Psoas muscle (tissue), 7 donors: ENCODE measurements at regions not wholly inside any gene's neighbourhood (a gene's known extent, or its start where the extent isn't known, plus 50 kb on each side); places are given as distances from the start of the nearest gene placed in this dataset.

Experiments used
- ATAC-seq, 4 donors: fragments of 200-7000 bp; cut with Tn5 transposase; one replicate each; pipeline ENCODE4 v1.9.1; 2020; ENCODE audit warnings: moderate library complexity in 3 of 4, mild to moderate bottlenecking in 2 of 4
- DNase-seq, 2 donors: peaks; one replicate each; pipeline ENCODE4 v3.0.0-alpha.2; 2020
- H3K27ac ChIP-seq: fragments of 200-600 bp; one replicate; pipeline ENCODE4 v1.8.0; 2022
- H3K27me3 ChIP-seq, 3 donors: fragments of 200-600 bp in 1 of 3; one replicate each; pipeline versions ENCODE4 v1.6.1 to v1.8.0; 2013 to 2022; ENCODE audit warnings: low read length in 2 of 3, mild to moderate bottlenecking in 2 of 3, moderate library complexity in 1 of 3; ENCODE audit not compliant: insufficient read depth in 3 of 3
- H3K36me3 ChIP-seq, 2 donors: fragments of 200-600 bp in 1 of 2; one replicate each; pipeline versions ENCODE4 v1.6.1 to v1.8.0; 2013 to 2022; ENCODE audit warnings: low read depth in 1 of 2, mild to moderate bottlenecking in 1 of 2, moderate library complexity in 1 of 2; ENCODE audit not compliant: insufficient read depth in 1 of 2
- H3K4me1 ChIP-seq: fragments of 200-600 bp; one replicate; pipeline ENCODE4 v1.8.0; 2022
- H3K4me3 ChIP-seq: fragments of 200-600 bp; one replicate; pipeline ENCODE4 v1.8.0; 2022; ENCODE audit warnings: mild to moderate bottlenecking
- H3K9me3 ChIP-seq: fragments of 200-600 bp; one replicate; pipeline ENCODE4 v1.8.0; 2022
- whole genome bisulfite sequencing, 3 donors: extraction: QIAGEN DNeasy Blood & Tissue Kit; methylation state at CpG; one replicate each; pipeline versions ENCODE4 v1.1.6 to v1.1.7; 2013; 5-methylcytosine and 5-hydroxymethylcytosine counted together
- intact Hi-C, 2 donors: fragments of 100-400 bp; cut with DNase I; formaldehyde crosslinking; loops; one replicate each; pipeline versions ENCODE4 v1.11.0 to v1.14.2; 2022
- TF ChIP-seq, protein P1 (sequence below): fragments of 200-600 bp; IDR thresholded peaks from one replicate; pipeline ENCODE4 v1.8.0; 2022; ENCODE audit warnings: antibody characterized with exemption
- donor health status: healthy with polysubstance abuse.
- donor health status: DM: no; HTN: no; CAD: no; lungs with moderate emphysema.
- donor health status: Bipolar disorder and iron deficiency.
- donor health status: healthy.
- donor health status: DM: yes; HTN: yes; CAD: no.
- donor health status: DM: no; HTN: no; CAD: no.
- donor health status: DM: yes; HTN: yes; CAD: no.

DNA sequence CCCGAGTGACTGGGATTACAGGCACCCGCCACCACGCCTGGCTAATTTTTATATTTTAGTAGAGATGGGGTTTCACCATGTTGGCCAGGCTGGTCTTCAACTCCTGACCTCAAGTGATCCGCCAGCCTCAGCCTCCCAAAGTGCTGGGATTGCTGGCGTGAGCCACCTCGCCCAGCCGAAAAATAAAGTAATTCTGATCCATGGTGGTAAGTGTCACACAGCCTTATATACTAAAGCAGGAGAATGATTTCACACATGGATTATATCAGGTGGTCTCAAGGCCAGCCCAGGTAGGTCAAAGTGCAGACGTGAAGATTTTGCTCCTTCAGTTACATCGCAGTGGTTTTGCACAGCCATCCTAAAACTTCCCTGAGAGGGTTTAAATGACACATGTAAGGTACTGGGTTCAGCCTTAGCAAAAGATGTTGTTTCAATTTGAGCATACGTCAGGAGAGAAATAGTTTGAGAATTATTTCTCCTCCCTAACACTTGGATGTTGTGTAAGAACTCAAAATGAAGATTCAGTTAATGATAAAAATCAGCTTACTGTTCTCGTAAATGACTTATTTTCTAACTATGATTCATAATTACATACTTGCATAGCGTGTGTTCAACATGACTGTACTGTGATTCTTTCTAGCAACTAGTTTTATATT is 93.0 kb upstream of the SLC39A10 start:
- Histone ChIP-seq H3K27ac (no peak overlapping the region), H3K4me1 (no peaks in the 10 kb centered on the region), H3K27me3 (no peaks in the 10 kb centered on the region), H3K36me3 (no peaks in the 10 kb centered on the region), H3K4me3 (no peak overlapping the region), H3K9me3 (no peaks in the 10 kb centered on the region)
- intact Hi-C loops = no loop called here
- TF ChIP-seq, protein P1, sequence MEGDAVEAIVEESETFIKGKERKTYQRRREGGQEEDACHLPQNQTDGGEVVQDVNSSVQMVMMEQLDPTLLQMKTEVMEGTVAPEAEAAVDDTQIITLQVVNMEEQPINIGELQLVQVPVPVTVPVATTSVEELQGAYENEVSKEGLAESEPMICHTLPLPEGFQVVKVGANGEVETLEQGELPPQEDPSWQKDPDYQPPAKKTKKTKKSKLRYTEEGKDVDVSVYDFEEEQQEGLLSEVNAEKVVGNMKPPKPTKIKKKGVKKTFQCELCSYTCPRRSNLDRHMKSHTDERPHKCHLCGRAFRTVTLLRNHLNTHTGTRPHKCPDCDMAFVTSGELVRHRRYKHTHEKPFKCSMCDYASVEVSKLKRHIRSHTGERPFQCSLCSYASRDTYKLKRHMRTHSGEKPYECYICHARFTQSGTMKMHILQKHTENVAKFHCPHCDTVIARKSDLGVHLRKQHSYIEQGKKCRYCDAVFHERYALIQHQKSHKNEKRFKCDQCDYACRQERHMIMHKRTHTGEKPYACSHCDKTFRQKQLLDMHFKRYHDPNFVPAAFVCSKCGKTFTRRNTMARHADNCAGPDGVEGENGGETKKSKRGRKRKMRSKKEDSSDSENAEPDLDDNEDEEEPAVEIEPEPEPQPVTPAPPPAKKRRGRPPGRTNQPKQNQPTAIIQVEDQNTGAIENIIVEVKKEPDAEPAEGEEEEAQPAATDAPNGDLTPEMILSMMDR = no peak
- DNase-seq = no peak
- no peak for ATAC-seq
- WGBS, 3 donors = 84 to 91% (median 86%) methylated on average over 12 of the region's 12 CpGs

DNA sequence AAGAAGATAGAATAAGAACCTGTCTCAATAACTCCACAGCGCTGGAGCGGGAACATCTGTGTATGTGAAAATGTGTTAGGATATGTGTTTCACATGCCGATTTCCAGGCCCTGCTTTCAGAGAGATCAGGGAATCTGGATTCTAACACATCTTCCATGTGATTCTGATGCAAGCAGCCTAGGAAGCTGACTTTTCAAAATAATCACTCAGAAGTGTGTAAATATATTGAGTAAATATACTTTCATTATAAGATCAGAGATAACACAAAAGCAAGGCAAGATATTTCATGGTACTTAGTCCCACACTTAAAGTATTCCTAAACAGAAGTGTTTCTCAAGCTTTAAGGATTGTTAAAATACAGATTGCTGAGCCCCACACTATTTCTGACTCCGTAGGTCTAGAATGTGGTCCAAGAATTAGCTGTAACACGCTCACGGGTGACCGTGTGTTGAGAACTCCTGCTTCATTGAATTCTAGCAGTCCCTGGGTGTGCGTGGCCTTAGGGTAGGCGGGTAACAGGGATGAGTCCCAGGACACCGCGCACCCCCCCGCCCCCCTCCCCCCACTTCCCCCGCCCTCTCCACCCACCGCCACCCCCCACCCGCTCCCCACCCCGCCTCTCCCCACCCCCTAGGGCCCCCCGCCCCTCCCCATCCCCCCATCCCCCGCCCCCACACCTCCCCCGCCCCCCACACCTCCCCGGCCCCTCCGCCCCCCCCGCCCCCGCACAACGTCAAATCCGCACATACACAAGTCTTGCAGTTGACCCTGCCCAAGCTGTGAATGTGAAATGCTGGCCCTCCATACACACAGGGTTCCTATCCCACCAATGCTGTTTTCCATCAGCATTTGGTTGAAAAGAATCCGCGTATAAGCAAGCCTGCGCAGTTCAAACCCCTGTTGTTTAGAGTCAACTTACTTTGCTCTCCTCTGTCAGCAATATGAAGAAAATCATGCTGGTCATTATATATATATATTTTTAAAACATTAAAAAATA is 94.2 kb upstream of the SLC39A10 start:
- Histone ChIP-seq H3K4me3 (no peak overlapping the region), H3K27me3 (no peaks in the 10 kb centered on the region), H3K27ac (no peak overlapping the region), H3K36me3 (no peaks in the 10 kb centered on the region), H3K9me3 (no peaks in the 10 kb centered on the region), H3K4me1 (no peaks in the 10 kb centered on the region)
- DNase-seq (no peak), ATAC-seq (no peak)
- TF ChIP-seq, protein P1 = no peak
- 55 to 68% (median 64%) methylated on average over 18 to 24 of the region's 28 CpGs for WGBS, 3 donors
- intact Hi-C loops = no loop called here

DNA sequence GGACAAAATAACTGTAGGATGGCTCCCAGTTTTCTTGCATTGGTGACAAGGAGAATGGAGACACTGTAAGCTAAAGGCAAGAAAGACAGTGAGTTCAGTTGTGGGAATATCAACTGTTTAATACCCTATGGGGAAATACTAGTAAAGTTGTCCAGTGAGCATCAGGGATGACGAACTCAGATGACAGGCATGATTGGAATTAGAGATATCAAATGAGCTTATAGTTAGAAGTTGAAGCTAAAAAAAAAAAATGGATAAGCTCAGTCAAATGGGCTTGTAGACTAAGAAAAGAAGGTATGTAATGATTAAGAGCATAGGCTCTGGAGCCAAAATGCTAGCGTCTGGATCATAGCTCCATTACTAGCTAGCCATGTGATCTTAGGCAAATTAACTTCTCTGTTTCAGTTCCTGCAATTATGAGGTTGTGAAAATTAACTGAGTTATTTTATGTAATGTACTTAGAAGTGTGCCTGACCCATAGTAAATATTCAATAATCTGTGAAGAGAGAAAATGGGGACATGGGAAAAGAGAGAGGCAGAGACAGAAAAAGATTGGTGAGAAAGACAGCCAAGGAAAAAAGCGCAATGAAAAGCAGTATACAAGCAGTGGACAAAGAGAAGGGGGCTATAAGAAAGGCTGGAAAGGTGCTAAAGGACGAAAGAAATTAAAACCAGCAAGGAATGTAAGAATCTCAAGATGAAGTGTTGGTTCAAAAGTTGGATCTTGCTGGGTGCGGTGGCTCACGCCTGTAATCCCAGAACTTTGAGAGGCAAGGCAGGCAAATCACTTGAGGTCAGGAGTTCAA is 95.7 kb upstream of the SLC39A10 start:
- H3K27ac ChIP-seq = no peak overlapping the region
- 76 to 82% (median 81%) methylated on average over 6 of the region's 6 CpGs for WGBS, 3 donors
- ATAC-seq (no peak), DNase-seq (no peak)
- no peaks in the 10 kb centered on the region for H3K9me3 ChIP-seq
- intact Hi-C loops = no loop called here
- no peak overlapping the region for H3K4me3 ChIP-seq
- TF ChIP-seq, protein P1 = no peak
- H3K27me3 ChIP-seq = no peaks in the 10 kb centered on the region
- no peaks in the 10 kb centered on the region for H3K4me1 ChIP-seq
- H3K36me3 ChIP-seq = no peaks in the 10 kb centered on the region

DNA sequence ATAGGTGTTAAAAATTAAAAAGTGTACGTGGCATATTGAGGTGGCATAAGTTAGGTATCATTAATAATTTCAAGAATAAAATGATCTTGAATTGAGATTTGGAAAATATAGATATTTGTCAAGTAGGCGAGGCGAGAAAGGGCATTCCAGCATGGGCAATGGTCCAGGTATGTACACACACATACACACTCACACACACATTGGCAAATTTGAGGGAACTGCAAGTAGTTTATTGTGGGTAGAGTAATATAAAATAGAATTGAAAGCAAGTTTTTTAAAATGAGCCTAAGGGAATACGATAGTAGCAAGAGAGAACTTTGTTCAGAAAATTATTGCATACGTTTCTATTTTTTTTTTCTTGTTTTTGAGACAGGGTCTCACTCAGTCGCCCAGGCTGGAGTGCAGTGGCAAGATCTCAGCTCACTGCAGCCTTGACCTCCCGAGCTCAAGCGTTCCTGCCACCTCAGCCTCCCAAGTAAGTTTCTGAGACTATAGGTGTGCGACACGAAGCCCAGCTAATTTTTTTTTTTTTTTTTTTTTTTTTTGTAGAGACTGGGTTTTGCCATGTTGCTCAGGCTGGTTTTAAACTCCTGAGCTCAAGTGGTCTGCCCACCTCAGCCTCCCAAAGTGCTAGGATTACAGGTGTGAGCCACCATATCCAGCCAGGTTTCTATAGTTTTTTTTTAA is 96.7 kb upstream of the SLC39A10 start:
- DNase-seq (no peak), ATAC-seq (no peak)
- no peaks in the 10 kb centered on the region for H3K36me3 ChIP-seq
- WGBS, 3 donors = 82 to 85% (median 83%) methylated on average over 10 of the region's 10 CpGs
- no peaks in the 10 kb centered on the region for H3K4me1 ChIP-seq
- intact Hi-C loops = no loop called here
- H3K4me3 ChIP-seq = no peak overlapping the region
- H3K9me3 ChIP-seq = no peaks in the 10 kb centered on the region
- H3K27me3 ChIP-seq = no peaks in the 10 kb centered on the region
- H3K27ac ChIP-seq = no peak overlapping the region
- TF ChIP-seq, protein P1 = no peak
